GM10248 (cell line): ENCODE measurements at regions not wholly inside any gene's neighbourhood (a gene's known extent, or its start where the extent isn't known, plus 50 kb on each side); places are given as distances from the start of the nearest gene placed in this dataset.

Experiments used
- CTCF ChIA-PET: fragments of 300-600 bp; sonication (Branson Sonifier 250); formaldehyde crosslinking; extraction: SDS; loops from one replicate; lab custom pipeline; 2021; ENCODE audit warnings: antibody characterized with exemption; lab: Yijun Ruan, JAX
- POLR2A ChIA-PET: fragments of 350-650 bp; sonication (Branson Sonifier 250); formaldehyde crosslinking; extraction: SDS; loops from one replicate; lab custom pipeline; 2020; ENCODE audit warnings: antibody characterized with exemption; lab: Yijun Ruan, JAX
- DNase-seq: peaks from one replicate; pipeline ENCODE4 v3.0.0; 2012; ENCODE audit errors: extremely low spot score
- TF ChIP-seq, protein P1 (sequence below): IDR thresholded peaks from 2 replicates; pipeline ENCODE4 v1.5.1; 2012; ENCODE audit warnings: mild to moderate bottlenecking, low read depth; ENCODE audit errors: extremely low read depth, missing control alignments, control extremely low read depth

DNA sequence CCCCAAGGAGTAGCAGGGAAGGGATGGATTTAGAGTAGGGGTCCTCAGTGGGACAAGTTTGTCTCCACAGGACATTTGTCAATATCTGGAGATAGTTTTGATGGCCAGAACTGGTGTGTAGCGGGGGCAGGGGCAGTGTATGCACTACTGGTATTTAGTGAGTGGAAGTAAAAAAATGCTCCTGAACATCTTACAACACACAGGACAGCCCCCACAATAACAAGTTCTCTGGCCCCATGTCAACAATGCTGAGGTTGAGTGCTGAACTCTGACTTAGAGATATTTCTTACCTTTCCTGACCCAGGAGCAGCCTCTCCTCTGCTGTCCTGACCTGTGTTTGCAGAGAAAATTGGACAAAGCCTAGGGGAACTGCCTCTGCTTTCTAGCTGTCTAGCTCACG lies 365.8 kb downstream of the HAPSTR1 start:
- no peak for DNase-seq
- TF ChIP-seq, protein P1, sequence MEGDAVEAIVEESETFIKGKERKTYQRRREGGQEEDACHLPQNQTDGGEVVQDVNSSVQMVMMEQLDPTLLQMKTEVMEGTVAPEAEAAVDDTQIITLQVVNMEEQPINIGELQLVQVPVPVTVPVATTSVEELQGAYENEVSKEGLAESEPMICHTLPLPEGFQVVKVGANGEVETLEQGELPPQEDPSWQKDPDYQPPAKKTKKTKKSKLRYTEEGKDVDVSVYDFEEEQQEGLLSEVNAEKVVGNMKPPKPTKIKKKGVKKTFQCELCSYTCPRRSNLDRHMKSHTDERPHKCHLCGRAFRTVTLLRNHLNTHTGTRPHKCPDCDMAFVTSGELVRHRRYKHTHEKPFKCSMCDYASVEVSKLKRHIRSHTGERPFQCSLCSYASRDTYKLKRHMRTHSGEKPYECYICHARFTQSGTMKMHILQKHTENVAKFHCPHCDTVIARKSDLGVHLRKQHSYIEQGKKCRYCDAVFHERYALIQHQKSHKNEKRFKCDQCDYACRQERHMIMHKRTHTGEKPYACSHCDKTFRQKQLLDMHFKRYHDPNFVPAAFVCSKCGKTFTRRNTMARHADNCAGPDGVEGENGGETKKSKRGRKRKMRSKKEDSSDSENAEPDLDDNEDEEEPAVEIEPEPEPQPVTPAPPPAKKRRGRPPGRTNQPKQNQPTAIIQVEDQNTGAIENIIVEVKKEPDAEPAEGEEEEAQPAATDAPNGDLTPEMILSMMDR, result no peak
- POLR2A ChIA-PET, result no interaction called here
- CTCF ChIA-PET, result no interaction called here

DNA sequence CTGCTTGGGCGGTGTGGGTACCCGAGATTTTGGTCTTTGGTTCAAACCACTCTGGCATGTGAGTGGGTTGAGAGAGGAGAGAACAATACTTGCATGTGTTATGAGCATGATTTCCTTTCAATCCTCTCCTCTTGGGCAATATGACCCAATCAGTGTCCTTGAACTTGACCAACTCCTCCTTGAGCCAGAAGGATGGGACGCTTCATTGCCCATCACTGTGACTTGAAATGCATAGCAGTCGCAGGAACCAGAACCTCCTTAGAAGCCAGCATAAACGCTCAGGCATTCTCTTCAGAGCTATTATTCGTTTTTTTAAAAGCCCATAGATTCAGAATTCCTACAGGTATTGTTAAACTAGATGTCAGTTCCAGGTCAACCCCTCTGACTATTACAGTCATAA lies 367.4 kb downstream of the HAPSTR1 start:
- POLR2A ChIA-PET, result no interaction called here
- DNase-seq, result no peak
- TF ChIP-seq, protein P1, result no peak
- CTCF ChIA-PET, result no interaction called here

DNA sequence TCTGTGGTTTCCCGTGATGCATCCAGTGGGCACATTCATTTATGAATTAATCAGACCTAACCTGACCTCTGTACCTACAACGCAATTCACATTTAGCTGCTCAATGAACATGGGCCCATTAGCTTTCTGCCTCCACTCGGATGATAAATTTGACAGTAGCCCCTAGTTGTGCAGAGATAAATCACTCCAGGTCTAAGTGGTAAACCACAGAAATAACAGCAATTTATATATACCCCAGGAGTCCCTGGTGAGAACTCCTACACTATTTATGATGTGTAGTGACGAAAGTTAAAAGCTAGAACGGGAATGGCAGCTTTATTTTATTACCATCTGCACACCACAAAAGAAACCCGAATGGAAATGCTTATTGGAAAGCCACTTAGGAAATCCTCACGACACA lies 371.5 kb downstream of the HAPSTR1 start:
- ChIA-PET CTCF (no interaction called here), POLR2A (no interaction called here)
- DNase-seq, result no peak
- TF ChIP-seq, protein P1, result no peak

DNA sequence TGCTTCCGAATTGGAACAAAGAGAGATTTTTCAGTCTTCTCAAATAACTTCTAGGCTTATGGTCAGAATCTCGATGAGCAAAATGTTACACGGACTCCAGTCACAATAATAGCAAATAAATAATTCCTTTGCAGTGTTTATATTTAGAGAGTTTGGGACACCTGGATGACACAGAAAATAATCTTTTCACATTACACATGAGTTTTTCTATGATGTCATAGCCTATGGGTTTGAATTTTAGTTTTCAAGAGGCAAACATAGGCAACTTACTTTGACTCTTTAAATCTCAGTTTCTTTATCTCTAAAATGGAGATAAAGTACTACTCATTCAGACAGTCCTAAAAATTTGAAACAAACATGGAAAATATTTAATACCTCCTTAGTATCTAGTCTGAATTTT lies 372.0 kb downstream of the HAPSTR1 start:
- POLR2A ChIA-PET, result no interaction called here
- DNase-seq, result no peak
- CTCF ChIA-PET, result no interaction called here
- TF ChIP-seq, protein P1, result no peak

DNA sequence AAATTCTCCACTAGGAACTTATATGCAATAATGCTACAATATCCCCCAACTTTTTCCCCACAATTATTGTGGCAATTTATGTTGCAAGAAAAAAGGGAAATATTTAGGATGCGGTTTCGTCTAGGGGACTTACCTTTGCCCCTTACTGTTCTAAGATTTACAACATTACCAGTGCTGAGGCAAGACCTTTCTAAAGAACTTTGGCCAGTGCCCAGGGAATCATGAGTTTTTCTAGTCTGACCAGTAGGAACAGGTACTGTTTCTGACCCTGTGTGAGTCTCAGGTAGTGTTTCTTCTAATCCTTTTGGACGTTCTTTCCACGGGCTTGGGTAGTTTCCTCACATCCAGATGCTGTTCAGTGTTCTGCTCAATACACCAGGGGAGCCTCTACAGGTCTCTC lies 373.7 kb downstream of the HAPSTR1 start:
- TF ChIP-seq, protein P1, result no peak
- ChIA-PET CTCF (interaction anchor here (1.3 kb wide), 1 partner anchor 51 kb away, joined by 3 read pairs; no protein-coding TSS in a partner anchor), POLR2A (no interaction called here)
- DNase-seq, result no peak

DNA sequence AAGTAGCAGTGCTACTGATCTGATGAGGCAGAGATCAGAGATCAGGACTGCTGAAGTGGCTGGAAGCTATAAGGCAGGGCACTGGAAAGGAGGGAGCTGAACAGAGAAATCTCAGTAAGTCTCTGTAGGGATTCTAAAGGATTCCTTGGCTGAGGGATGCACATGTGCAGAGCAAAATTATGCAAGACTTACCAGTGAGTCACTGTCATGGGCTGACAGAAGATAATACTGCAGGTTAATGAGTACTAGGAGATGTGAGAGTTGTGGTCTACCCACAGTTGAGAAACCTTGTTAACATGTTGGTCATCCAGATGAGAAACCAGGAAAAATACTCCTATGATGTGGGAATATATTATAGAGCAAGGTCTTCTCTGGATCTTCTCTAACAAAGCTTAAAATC lies 378.1 kb downstream of the HAPSTR1 start:
- TF ChIP-seq, protein P1, result no peak
- no peak for DNase-seq
- POLR2A ChIA-PET, result no interaction called here
- CTCF ChIA-PET, result no interaction called here

DNA sequence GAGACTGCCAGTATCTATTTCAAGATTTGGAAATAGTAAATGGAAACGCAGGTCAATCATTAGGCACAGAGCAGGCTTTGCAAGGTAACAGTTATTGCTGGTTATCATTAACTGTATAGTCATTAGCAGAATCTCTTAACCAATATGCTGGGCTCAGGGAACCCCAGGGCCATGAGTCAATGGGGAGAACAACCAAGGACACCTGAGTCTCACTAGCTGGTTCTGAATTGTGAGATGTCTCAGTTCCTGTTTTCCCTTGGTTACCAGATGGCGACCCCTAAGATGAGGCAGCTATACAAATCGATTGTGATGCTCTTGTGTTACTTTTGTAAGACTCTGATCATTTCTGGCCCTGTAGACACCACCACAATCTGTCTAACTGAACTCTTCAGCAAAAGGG lies 385.3 kb downstream of the HAPSTR1 start:
- ChIA-PET POLR2A (no interaction called here), CTCF (no interaction called here)
- TF ChIP-seq, protein P1, result no peak
- DNase-seq, result no peak
